ENCODE measurements at regions not wholly inside any gene's neighbourhood (a gene's known extent, or its start where the extent isn't known, plus 50 kb on each side); places are given as distances from the start of the nearest gene placed in this dataset.

- TF ChIP-seq, protein P1, sequence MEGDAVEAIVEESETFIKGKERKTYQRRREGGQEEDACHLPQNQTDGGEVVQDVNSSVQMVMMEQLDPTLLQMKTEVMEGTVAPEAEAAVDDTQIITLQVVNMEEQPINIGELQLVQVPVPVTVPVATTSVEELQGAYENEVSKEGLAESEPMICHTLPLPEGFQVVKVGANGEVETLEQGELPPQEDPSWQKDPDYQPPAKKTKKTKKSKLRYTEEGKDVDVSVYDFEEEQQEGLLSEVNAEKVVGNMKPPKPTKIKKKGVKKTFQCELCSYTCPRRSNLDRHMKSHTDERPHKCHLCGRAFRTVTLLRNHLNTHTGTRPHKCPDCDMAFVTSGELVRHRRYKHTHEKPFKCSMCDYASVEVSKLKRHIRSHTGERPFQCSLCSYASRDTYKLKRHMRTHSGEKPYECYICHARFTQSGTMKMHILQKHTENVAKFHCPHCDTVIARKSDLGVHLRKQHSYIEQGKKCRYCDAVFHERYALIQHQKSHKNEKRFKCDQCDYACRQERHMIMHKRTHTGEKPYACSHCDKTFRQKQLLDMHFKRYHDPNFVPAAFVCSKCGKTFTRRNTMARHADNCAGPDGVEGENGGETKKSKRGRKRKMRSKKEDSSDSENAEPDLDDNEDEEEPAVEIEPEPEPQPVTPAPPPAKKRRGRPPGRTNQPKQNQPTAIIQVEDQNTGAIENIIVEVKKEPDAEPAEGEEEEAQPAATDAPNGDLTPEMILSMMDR (conservative IDR thresholded peaks at IDR 0.05; ENCODE audit: low read depth, low read length), result no peak
- TF ChIP-seq EZH2phosphoT487 (IDR thresholded peaks at IDR 0.05; ENCODE audit: borderline replicate concordance, low read length) (no peak), EZH2 (IDR thresholded peaks at IDR 0.05; ENCODE audit: low read length, unreplicated experiment) (no peak)
Measured at GRCh38 chrX:138872537-138872936, 161.0 kb upstream of the FGF13 start.
